Fibroblast of lung (primary cell): ENCODE measurements at regions not wholly inside any gene's neighbourhood (a gene's known extent, or its start where the extent isn't known, plus 50 kb on each side); places are given as distances from the start of the nearest gene placed in this dataset.

Source experiments
- DNase-seq, 2 donors: peaks; one replicate each; pipeline versions ENCODE4 v3.0.0 to v3.0.0-alpha.2; 2010; ENCODE audit warnings: low read depth in 2 of 2
- H2AFZ ChIP-seq: 2 replicates; pipeline ENCODE4 v1.5.1; 2012; ENCODE audit warnings: low read length, control low read depth, inconsistent platforms
- H3K27ac ChIP-seq: 2 replicates; pipeline ENCODE4 v1.5.1; 2011; ENCODE audit warnings: low read length, control low read depth; ENCODE audit not compliant: insufficient read depth
- H3K27me3 ChIP-seq: 2 replicates; pipeline ENCODE4 v1.5.1; 2011; ENCODE audit warnings: mild to moderate bottlenecking, low read length; ENCODE audit not compliant: control insufficient read depth, insufficient read depth
- H3K36me3 ChIP-seq: 2 replicates; pipeline ENCODE4 v1.5.1; 2011; ENCODE audit warnings: low read length; ENCODE audit not compliant: control insufficient read depth, insufficient read depth
- H3K4me1 ChIP-seq: 2 replicates; pipeline ENCODE4 v1.5.1; 2011; ENCODE audit warnings: low read length; ENCODE audit not compliant: control insufficient read depth, insufficient read depth; ENCODE audit errors: extremely low read depth
- H3K4me2 ChIP-seq: 2 replicates; pipeline ENCODE4 v1.5.1; 2011; ENCODE audit warnings: low read length, control low read depth; ENCODE audit not compliant: insufficient read depth; ENCODE audit errors: extremely low read depth
- H3K4me3 ChIP-seq, 4 experiments: fragments of 200-600 bp in 1 of 4; sonication (generic) in 1 of 4; replicated peaks in 1 of 4; 2 replicates each; pipeline ENCODE4 v1.5.1; 2011 to 2016; ENCODE audit warnings: low read length in 4 of 4, low read depth in 3 of 4, mild to moderate bottlenecking in 3 of 4, control low read depth in 2 of 4, inconsistent platforms in 1 of 4, mixed read lengths in 1 of 4; ENCODE audit not compliant: insufficient read depth in 1 of 4; ENCODE audit errors: control extremely low read depth in 1 of 4
- H3K79me2 ChIP-seq: 2 replicates; pipeline ENCODE4 v1.5.1; 2012; ENCODE audit warnings: mild to moderate bottlenecking, low read length, inconsistent platforms; ENCODE audit not compliant: control insufficient read depth, insufficient read depth
- H3K9ac ChIP-seq: 2 replicates; pipeline ENCODE4 v1.5.1; 2011; ENCODE audit warnings: mild to moderate bottlenecking, low read length, control low read depth; ENCODE audit not compliant: insufficient read depth
- H3K9me3 ChIP-seq: 2 replicates; pipeline ENCODE4 v1.5.1; 2012; ENCODE audit warnings: low read depth, low read length; ENCODE audit not compliant: control insufficient read depth, insufficient read depth
- H4K20me1 ChIP-seq: 2 replicates; pipeline ENCODE4 v1.5.1; 2011; ENCODE audit warnings: low read length; ENCODE audit not compliant: control insufficient read depth, insufficient read depth; ENCODE audit errors: extremely low read depth
- CTCF ChIP-seq, 2 donors: IDR thresholded peaks in 1 of 2; conservative IDR thresholded peaks in 1 of 2; 1 replicate in 1 of 2; 2 replicates in 1 of 2; pipeline ENCODE4 v1.5.1; 2011 to 2012; ENCODE audit warnings: low read length in 2 of 2, control low read depth in 1 of 2, inconsistent platforms in 1 of 2, low read depth in 1 of 2, mild to moderate bottlenecking in 1 of 2
- EZH2 ChIP-seq: IDR thresholded peaks from 2 replicates; pipeline ENCODE4 v1.5.1; 2012; ENCODE audit warnings: low read length, control low read depth, mild to moderate bottlenecking; ENCODE audit errors: missing control alignments

- H4K20me1 ChIP-seq: no peaks in the 10 kb centered on the region
- no peak overlapping the region for H3K27ac ChIP-seq
- no peak overlapping the region for H3K4me3 ChIP-seq
- no peaks in the 10 kb centered on the region for H3K4me1 ChIP-seq
- H3K9me3 ChIP-seq: no peaks in the 10 kb centered on the region
- H3K79me2 ChIP-seq: no peaks in the 10 kb centered on the region
- no peaks in the 10 kb centered on the region for H3K36me3 ChIP-seq
- DNase-seq: no peak
- H3K9ac ChIP-seq: no peak overlapping the region
- no peak overlapping the region for H3K4me2 ChIP-seq
- no peaks in the 10 kb centered on the region for H3K27me3 ChIP-seq
- no peak overlapping the region for H2AFZ ChIP-seq
- TF ChIP-seq EZH2 (no peak), CTCF (conservative IDR thresholded peaks at IDR 0.05 in 1 of 2, IDR thresholded peaks at IDR 0.05 in 1 of 2; ENCODE audit: low read depth in 1 of 2, low read length in 2 of 2) (no peak)
Measured at GRCh38 chr2:16405551-16405950, 260.1 kb downstream of the CYRIA start.

- Histone ChIP-seq H3K79me2 (no peaks in the 10 kb centered on the region), H3K27ac (no peak overlapping the region), H3K36me3 (no peaks in the 10 kb centered on the region), H3K4me1 (no peaks in the 10 kb centered on the region), H3K27me3 (no peaks in the 10 kb centered on the region), H2AFZ (no peak overlapping the region), H4K20me1 (no peaks in the 10 kb centered on the region), H3K4me2 (no peak overlapping the region), H3K9ac (no peak overlapping the region), H3K9me3 (no peaks in the 10 kb centered on the region), H3K4me3 (no peak overlapping the region)
- DNase-seq: no peak
- TF ChIP-seq CTCF (conservative IDR thresholded peaks at IDR 0.05 in 1 of 2, IDR thresholded peaks at IDR 0.05 in 1 of 2; ENCODE audit: low read depth in 1 of 2, low read length in 2 of 2) (no peak), EZH2 (no peak)
Measured at GRCh38 chr2:16404551-16405300, 260.9 kb downstream of the CYRIA start.

- Histone ChIP-seq H3K4me1 (no peaks in the 10 kb centered on the region), H3K9me3 (no peaks in the 10 kb centered on the region)
- DNase-seq: no peak
Measured at GRCh38 chr2:16404146-16404545, 261.5 kb downstream of the CYRIA start.

More at GRCh38 chr2:16404146-16404545, 261.5 kb downstream of the CYRIA start:
- Histone ChIP-seq H2AFZ (no peak overlapping the region), H3K27me3 (no peaks in the 10 kb centered on the region), H4K20me1 (no peaks in the 10 kb centered on the region), H3K9ac (no peak overlapping the region), H3K4me3 (no peak overlapping the region), H3K4me2 (no peak overlapping the region), H3K27ac (no peak overlapping the region), H3K79me2 (no peaks in the 10 kb centered on the region), H3K36me3 (no peaks in the 10 kb centered on the region)
- no peak for TF ChIP-seq CTCF (conservative IDR thresholded peaks at IDR 0.05 in 1 of 2, IDR thresholded peaks at IDR 0.05 in 1 of 2; ENCODE audit: low read depth in 1 of 2, low read length in 2 of 2)
- no peak for TF ChIP-seq EZH2
